AG20443 (cell line): ENCODE measurements at regions not wholly inside any gene's neighbourhood (a gene's known extent, or its start where the extent isn't known, plus 50 kb on each side); places are given as distances from the start of the nearest gene placed in this dataset.
"Not testable (repeated sequence)": the region's sequence is repeated elsewhere in the genome, so short reads cannot be mapped to it uniquely, and the experiment has no call there.

ENCODE experiments used
- DNase-seq: peaks from one replicate; pipeline ENCODE4 v3.0.0; 2012; ENCODE audit warnings: low spot score, mixed read lengths

DNA sequence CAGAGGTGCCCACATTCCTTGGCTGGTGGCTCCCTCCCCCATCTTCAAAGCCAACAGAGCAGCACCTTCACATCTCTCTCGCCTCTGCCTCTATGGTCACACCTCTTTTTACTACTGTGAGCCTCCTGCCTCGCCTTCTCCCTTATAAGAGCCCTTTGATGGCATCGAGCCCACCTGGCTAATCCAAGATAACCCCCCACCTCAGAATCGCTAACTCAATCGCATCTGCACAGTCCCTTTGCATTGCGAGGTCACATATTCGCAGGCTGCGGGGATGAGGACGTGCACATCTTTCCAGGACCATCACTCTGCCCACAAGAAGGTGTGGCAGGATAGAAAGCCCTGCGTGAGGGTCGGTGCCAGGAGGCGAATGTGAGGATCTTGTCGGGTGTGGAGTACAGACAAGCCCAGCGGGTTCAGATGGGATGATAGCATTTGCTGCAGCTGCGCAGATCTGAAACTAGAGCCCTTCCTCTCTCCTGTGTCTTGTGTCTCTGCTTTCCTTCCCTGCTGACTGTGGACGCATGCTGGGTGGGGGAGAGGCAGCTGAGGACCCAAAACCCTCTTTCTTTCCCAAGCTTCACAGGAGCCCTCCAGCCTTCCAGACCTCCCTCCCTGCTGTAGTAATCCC lies 148.3 kb upstream of the HDAC4 start:
- no peak for DNase-seq

- no peak for DNase-seq
Measured at GRCh38 chr2:239548451-239548871, 147.6 kb upstream of the HDAC4 start.

- not testable (repeated sequence) for DNase-seq
Measured at GRCh38 chr2:239547140-239547539, 146.3 kb upstream of the HDAC4 start.

GRCh38 chr2:239546541-239546940 lies 145.7 kb upstream of the HDAC4 start:
- DNase-seq, result no peak

DNA sequence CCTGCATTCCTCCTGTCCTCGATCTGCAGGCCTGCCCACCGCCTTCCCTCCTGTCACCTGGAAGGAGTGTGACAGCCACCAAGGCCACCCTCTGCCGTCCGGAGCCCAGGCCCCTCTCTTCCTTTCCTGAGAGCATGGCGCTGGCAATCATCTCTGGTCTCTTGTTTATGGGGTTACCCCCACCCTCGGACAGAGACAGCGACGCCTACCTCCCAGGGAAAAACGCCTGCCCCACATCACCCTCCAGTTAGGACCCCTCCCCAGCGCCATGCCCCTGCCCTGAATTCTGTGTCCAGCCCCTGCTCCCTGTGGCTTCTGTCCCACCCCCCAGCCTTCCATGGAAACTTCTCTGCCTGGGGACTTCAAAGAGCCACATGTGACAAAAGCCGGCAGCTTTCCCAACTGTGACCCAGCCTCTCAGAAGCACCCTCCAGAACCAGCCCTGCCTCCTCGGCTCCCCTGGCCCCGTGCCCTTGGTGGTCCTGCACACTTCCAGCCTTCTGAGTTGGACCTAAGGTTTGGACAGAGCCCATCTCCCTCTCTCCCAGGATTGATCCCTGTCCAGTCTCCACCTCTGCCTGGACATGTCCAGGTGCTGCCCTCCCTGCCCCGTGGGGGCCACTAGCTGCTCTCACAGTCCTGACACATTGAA lies 145.0 kb upstream of the HDAC4 start:
- DNase-seq, result no peak

- DNase-seq, result no peak
Measured at GRCh38 chr2:239544918-239545465, 144.2 kb upstream of the HDAC4 start.

- peak; percentile 59 for DNase-seq
Measured at GRCh38 chr2:239544143-239544917, 143.5 kb upstream of the HDAC4 start.

DNA sequence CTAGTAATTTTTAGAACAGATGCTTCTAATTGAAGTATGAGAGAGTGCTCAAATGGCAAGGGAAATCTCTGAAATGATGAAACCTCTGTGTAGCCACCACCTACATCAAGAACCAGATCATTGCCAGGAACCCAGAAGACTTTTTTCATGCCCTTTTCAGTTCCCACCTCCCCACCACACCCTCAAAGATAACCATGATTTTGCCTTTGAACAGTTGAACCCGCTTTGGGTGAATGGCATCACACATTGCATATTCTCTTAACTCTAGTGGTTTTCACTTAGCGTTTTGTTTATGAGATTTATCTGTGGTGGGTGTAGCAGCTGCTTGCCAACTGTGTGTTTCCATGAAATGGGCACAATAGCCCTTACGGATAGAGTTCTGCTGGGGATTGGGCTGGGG lies 142.9 kb upstream of the HDAC4 start:
- no peak for DNase-seq

DNA sequence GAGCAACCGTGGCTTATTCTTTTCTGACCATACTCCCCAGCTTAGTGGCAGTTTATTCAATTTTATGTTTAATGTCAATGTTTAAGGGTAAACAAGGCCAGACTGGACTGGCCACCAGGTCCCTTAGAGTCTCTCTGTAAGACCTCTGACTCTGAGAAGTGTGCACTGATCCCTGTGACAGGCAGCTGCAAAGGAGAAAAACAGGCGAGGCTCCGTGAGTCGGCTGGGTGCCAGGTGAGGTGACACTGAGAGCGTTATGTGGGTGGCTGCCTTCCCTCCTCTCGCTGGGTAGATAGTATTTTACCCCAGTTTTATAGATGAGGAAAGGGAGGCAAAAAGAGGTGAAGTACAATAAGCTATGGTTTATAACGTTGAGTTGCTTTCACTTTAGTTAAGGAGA lies 139.4 kb upstream of the HDAC4 start:
- no peak for DNase-seq

- no peak for DNase-seq
Measured at GRCh38 chr2:239539776-239540100, 138.9 kb upstream of the HDAC4 start.

DNA sequence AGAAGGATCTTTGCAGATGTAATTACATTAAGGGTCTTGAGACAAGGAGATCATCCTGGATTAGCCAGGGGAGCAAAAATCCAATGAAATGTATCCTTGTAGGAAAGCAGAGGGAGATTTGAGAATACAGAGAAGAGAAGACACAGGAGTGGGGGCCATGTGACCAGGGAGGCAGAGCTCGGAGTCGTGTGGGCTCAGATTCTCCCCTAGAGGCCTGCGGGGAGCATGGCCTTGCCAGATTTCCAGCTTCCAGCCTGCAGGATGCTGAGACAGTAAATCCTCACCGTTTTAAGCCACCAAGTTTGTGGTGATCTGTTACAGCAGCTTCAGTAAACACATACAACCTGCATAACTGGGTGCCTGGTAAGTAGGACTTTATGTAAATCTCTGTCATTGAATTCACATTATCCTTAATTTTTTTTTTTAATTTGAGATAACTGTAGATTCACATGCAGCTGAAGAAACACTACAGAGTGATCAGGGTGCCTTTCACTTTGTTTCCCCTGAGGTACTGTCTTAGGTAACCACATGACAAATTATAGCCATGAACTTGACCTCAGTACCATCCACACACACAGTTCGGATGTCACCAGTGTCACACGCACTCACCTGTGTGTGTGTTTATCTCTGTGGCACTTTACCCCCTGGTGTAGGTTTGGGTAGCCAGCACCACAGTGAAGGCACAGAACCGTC lies 138.4 kb upstream of the HDAC4 start:
- no peak for DNase-seq

DNA sequence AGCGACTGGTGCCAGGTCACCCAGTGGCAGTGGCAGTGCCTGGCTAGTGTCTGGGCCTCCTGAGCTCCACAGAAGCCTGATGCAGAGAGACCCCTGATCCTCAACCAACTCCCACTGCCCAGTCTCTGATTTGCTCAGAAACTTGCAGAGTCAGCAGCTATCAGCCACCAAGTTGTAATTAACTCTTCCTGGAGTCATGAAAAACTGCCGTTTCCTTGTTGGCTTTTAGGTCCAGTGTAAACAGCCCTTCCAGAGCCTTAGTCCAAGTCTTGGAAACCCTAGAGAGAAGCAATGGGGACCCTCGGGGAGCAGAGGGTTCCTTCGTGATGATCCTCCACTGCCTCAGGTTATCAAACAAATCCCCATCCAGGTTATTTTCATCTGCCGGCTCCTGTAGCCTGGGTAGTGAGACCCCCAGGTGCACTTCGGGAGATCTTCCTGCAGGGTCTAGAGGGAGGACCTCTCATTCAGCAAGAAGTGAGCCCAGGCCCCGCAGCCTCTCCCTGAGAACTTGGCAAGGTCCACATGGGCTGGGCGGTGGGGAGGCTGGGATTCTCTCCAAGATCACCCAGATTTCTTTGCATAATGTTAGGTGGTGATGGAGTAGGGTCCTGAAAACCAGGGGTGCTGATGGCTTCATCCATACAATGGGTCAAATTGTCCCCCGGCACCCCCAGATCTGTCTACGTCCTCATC lies 137.7 kb upstream of the HDAC4 start:
- no peak for DNase-seq

GRCh38 chr2:239537633-239538356 lies 137.0 kb upstream of the HDAC4 start:
- no peak for DNase-seq

DNA sequence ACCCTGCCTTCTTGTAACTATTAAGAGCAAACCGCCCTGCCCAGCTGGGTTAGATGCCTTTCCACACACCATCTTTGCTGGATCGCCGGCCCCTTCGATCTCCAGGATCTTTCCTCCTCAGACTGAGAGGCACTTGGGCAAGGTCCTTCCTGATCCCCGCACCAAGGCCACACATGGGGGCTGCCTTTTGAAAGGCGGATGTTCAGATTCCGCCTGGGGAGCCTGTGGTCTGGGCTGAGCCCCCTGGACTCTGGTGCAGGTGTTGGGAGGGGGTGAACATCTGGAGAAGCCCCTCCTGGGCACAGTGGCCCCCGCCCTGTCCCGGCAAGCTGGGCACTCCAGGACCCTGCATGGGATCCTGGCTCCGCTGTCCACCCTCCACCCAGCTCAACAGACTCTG lies 135.4 kb upstream of the HDAC4 start:
- DNase-seq, result no peak

DNA sequence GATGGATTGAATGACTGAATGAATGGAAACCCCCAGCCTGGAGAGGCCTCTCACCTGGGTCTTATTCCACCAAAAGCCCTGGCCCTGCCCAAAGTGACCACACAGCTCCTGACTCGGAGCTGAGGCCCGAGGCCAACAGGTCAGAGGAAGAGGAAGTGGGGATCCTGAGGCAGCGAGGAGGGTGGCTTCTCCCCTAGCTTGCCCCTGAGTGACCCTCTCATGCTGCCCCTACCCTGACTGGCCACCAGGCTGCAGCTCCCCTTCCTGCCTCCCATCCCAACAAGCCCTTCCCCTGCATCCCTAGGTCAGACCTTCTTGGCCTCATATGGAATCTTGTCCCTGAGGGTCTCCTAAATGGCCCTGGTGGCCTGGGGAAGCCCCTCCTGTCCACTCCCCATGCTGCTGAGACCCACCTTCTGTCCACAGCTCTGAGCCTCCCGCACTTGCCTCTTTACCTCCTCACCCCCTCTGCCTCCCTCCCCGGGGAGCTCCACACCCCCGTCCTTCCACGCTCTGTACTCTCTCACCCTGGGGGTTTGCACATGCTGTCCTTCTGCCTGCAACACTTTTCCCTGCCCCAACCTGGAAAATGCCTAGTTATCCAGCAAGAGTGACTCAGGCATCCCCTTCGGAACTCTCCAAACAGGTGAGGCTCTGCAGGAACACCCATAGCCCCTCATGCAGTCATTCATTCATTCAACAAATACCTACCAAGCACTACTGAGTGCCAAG lies 134.8 kb upstream of the HDAC4 start:
- DNase-seq, result no peak

DNA sequence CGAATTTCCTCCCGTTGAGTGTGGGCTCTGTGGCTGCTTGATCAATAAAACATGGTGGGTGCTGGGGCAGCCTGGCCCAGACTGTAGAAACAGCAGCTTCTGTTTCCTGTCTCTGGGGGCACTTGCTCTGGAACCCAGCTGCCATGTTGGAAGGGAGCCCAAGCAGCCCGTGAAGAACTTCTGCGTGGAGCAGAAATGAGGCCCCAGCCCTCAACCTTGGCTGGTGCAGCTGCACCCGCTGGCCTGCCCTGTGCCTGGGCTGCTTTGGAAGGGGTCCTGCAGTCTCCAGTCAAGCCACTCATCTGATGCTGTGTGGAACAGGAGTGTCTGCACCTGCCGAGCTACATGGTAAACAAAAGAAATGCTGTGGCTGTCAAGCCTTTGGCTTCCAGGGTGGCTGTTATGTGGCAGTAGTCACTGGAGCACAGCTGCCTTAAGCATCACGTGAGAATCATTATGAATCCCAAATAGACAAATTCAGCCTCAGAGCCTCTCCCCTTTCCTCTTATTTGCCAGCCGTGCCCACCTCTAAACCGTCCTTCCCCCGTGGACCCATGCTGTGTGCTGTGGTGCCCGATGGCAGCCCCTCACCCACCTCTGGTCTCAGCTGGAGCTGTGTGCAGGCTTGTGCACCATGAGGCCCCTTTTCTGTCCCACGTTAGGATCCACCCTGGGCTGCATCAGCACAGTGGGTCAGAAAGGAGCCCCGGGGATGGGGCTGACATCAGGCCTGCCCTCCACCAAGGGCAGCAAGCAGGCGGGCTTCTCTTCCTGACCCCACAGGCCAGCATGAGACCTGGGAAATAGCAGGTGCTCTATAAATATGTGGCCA lies 134.0 kb upstream of the HDAC4 start:
- no peak for DNase-seq

GRCh38 chr2:239533569-239534316 lies 132.9 kb upstream of the HDAC4 start:
- peak; percentile 64 for DNase-seq

DNA sequence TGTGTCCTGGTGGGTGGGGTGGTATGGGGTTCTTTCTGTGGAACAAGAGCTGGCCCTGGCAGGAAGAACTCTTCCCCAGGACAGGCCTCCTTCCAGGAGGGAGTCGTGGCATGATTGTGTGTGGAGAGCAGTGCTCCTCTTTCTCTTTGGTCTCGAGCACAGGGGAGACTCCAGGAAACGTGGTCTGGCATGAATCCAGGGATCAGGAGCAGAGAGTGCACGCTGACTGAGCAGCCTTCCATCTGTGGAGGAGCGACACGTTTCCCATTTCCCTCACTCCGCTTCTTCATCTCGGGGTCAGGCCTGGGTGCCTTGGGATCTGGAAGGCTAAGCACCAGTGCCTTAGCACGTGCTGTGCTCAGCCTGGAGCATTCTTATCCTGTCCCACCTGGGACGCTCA lies 132.0 kb upstream of the HDAC4 start:
- DNase-seq, result no peak

DNA sequence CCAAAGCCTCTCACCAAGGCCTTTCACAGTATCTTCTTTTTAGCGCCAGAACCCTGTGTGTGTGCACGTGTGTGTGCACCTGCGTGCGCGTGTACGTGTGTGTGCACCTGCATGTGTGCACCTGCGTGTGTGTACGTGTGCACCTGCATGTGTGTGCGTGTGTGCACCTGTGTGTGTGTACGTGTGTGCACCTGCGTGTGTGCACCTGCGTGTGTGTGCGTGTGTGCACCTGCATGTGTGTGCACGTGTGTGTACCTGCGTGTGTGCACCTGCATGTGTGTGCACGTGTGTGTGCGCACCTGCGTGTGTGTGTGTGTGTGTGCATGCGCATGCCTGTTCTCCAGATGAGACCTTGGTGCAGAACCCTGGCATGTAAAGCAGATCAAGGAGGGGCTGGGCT lies 131.4 kb upstream of the HDAC4 start:
- DNase-seq, result no peak
